ENCODE measurements at regions not wholly inside any gene's neighbourhood (a gene's known extent, or its start where the extent isn't known, plus 50 kb on each side); places are given as distances from the start of the nearest gene placed in this dataset. TPM values are rescaled to one million over a fixed set of nuclear protein-coding genes. Genes with fewer than 3 reads are reported as not detected.
"Not testable (repeated sequence)": the region's sequence is repeated elsewhere in the genome, so short reads cannot be mapped to it uniquely, and the experiment has no call there.

- H3K4me3 ChIP-seq (ENCODE audit: low read depth, low read length); H3K4me1 ChIP-seq (ENCODE audit: control insufficient read depth, insufficient read depth, low read length); DNase-seq (ENCODE audit: low read depth in 4 of 6, low spot score in 6 of 6); H3K36me3 ChIP-seq (ENCODE audit: control insufficient read depth, insufficient read depth, low read length); H3K27me3 ChIP-seq (ENCODE audit: control insufficient read depth, insufficient read depth, low read length); H3K27ac ChIP-seq (ENCODE audit: low read depth, low read length); H3K9me3 ChIP-seq (ENCODE audit: control insufficient read depth, insufficient read depth, low read length): not testable (repeated sequence)
- WGBS (ENCODE audit: insufficient coverage) = no CpG with 5 or more reads among the region's 1 CpG
Measured at GRCh38 chr21:8234059-8234458, 2287.3 kb upstream of the TPTE start.

GRCh38 chr21:8244723-8245641 lies 2276.4 kb upstream of the TPTE start:
- not testable (repeated sequence) for H3K4me1 ChIP-seq (ENCODE audit: control insufficient read depth, insufficient read depth, low read length); H3K9me3 ChIP-seq (ENCODE audit: control insufficient read depth, insufficient read depth, low read length); H3K36me3 ChIP-seq (ENCODE audit: control insufficient read depth, insufficient read depth, low read length); DNase-seq (ENCODE audit: low read depth in 4 of 6, low spot score in 6 of 6); H3K27me3 ChIP-seq (ENCODE audit: control insufficient read depth, insufficient read depth, low read length); H3K27ac ChIP-seq (ENCODE audit: low read depth, low read length); H3K4me3 ChIP-seq (ENCODE audit: low read depth, low read length)
- no CpG with 5 or more reads among the region's 49 CpGs for WGBS (ENCODE audit: insufficient coverage)

- not testable (repeated sequence) for H3K9me3 ChIP-seq (ENCODE audit: control insufficient read depth, insufficient read depth, low read length); H3K36me3 ChIP-seq (ENCODE audit: control insufficient read depth, insufficient read depth, low read length); H3K4me3 ChIP-seq (ENCODE audit: low read depth, low read length); H3K27me3 ChIP-seq (ENCODE audit: control insufficient read depth, insufficient read depth, low read length); H3K27ac ChIP-seq (ENCODE audit: low read depth, low read length); H3K4me1 ChIP-seq (ENCODE audit: control insufficient read depth, insufficient read depth, low read length); DNase-seq (ENCODE audit: low read depth in 4 of 6, low spot score in 6 of 6)
- no CpG with 5 or more reads among the region's 40 CpGs for WGBS (ENCODE audit: insufficient coverage)
Measured at GRCh38 chr21:8245642-8246402, 2275.6 kb upstream of the TPTE start.

DNA sequence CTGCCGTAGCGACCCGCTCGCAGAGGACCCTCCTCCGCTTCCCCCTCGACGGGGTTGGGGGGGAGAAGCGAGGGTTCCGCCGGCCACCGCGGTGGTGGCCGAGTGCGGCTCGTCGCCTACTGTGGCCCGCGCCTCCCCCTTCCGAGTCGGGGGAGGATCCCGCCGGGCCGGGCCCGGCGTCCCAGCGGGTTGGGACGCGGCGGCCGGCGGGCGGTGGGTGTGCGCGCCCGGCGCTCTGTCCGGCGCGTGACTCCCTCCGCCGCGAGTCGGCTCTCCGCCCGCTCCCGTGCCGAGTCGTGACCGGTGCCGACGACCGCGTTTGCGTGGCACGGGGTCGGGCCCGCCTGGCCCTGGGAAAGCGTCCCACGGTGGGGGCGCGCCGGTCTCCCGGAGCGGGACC lies 2269.7 kb upstream of the TPTE start:
- WGBS (ENCODE audit: insufficient coverage) = no CpG with 5 or more reads among the region's 64 CpGs
- not testable (repeated sequence) for H3K4me3 ChIP-seq (ENCODE audit: low read depth, low read length); H3K4me1 ChIP-seq (ENCODE audit: control insufficient read depth, insufficient read depth, low read length); H3K9me3 ChIP-seq (ENCODE audit: control insufficient read depth, insufficient read depth, low read length); H3K27ac ChIP-seq (ENCODE audit: low read depth, low read length); H3K27me3 ChIP-seq (ENCODE audit: control insufficient read depth, insufficient read depth, low read length); DNase-seq (ENCODE audit: low read depth in 4 of 6, low spot score in 6 of 6); H3K36me3 ChIP-seq (ENCODE audit: control insufficient read depth, insufficient read depth, low read length)

- H3K4me3 ChIP-seq (ENCODE audit: low read depth, low read length) = not testable (repeated sequence)
Measured at GRCh38 chr21:8255094-8255493, 2266.3 kb upstream of the TPTE start.

GRCh38 chr21:8257083-8257799 lies 2264.1 kb upstream of the TPTE start:
- H3K4me1 ChIP-seq (ENCODE audit: control insufficient read depth, insufficient read depth, low read length); H3K27ac ChIP-seq (ENCODE audit: low read depth, low read length); H3K4me3 ChIP-seq (ENCODE audit: low read depth, low read length); H3K36me3 ChIP-seq (ENCODE audit: control insufficient read depth, insufficient read depth, low read length); H3K27me3 ChIP-seq (ENCODE audit: control insufficient read depth, insufficient read depth, low read length); H3K9me3 ChIP-seq (ENCODE audit: control insufficient read depth, insufficient read depth, low read length): not testable (repeated sequence)
- no CpG with 5 or more reads among the region's 143 CpGs for WGBS (ENCODE audit: insufficient coverage)
- DNase-seq (ENCODE audit: low read depth in 4 of 6, low spot score in 6 of 6) = peak in 1 of 6 donors; percentile 0

More at GRCh38 chr21:8255094-8255493, 2266.3 kb upstream of the TPTE start:
- not testable (repeated sequence) for H3K27ac ChIP-seq (ENCODE audit: low read depth, low read length); H3K4me1 ChIP-seq (ENCODE audit: control insufficient read depth, insufficient read depth, low read length); DNase-seq (ENCODE audit: low read depth in 4 of 6, low spot score in 6 of 6); H3K9me3 ChIP-seq (ENCODE audit: control insufficient read depth, insufficient read depth, low read length); H3K27me3 ChIP-seq (ENCODE audit: control insufficient read depth, insufficient read depth, low read length); H3K36me3 ChIP-seq (ENCODE audit: control insufficient read depth, insufficient read depth, low read length)
- WGBS (ENCODE audit: insufficient coverage) = no CpG with 5 or more reads among the region's 30 CpGs

DNA sequence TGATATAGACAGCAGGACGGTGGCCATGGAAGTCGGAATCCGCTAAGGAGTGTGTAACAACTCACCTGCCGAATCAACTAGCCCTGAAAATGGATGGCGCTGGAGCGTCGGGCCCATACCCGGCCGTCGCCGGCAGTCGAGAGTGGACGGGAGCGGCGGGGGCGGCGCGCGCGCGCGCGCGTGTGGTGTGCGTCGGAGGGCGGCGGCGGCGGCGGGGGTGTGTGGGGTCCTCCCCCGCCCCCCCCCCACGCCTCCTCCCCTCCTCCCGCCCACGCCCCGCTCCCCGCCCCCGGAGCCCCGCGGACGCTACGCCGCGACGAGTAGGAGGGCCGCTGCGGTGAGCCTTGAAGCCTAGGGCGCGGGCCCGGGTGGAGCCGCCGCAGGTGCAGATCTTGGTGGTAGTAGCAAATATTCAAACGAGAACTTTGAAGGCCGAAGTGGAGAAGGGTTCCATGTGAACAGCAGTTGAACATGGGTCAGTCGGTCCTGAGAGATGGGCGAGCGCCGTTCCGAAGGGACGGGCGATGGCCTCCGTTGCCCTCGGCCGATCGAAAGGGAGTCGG lies 2261.2 kb upstream of the TPTE start:
- not testable (repeated sequence) for DNase-seq (ENCODE audit: low read depth in 4 of 6, low spot score in 6 of 6); H3K4me3 ChIP-seq (ENCODE audit: low read depth, low read length); H3K9me3 ChIP-seq (ENCODE audit: control insufficient read depth, insufficient read depth, low read length); H3K36me3 ChIP-seq (ENCODE audit: control insufficient read depth, insufficient read depth, low read length); H3K4me1 ChIP-seq (ENCODE audit: control insufficient read depth, insufficient read depth, low read length); H3K27me3 ChIP-seq (ENCODE audit: control insufficient read depth, insufficient read depth, low read length); H3K27ac ChIP-seq (ENCODE audit: low read depth, low read length)
- WGBS (ENCODE audit: insufficient coverage) = no CpG with 5 or more reads among the region's 66 CpGs

Small RNAs in the stretch of these regions (small RNA-seq; reads per million reads assigned to genes)
- gene MIR3648-1 (ENCODE audit: low replicate concordance) (not detected), gene MIR3687-1 (ENCODE audit: low replicate concordance) (not detected), gene MIR6724-1 (ENCODE audit: low replicate concordance) (not detected), gene MIR6724-2 (ENCODE audit: low replicate concordance) (not detected), gene RF01518 (ENCODE audit: low replicate concordance) (not detected), gene RNA5-8SN2 (ENCODE audit: low replicate concordance) (not detected)

All from spinal cord (tissue), 10 donors.